LNCaP clone FGC (cell line): ENCODE measurements at regions not wholly inside any gene's neighbourhood (a gene's known extent, or its start where the extent isn't known, plus 50 kb on each side); places are given as distances from the start of the nearest gene placed in this dataset.

Experiments used
- DNase-seq: peaks from one replicate; pipeline ENCODE4 v3.0.0-alpha.2; 2011; ENCODE audit warnings: low read depth
- H3K4me3 ChIP-seq: 2 replicates; pipeline ENCODE4 v1.5.1; 2011; ENCODE audit warnings: mild to moderate bottlenecking, low read depth, low read length, control low read depth
- TF ChIP-seq, protein P1 (sequence below): IDR thresholded peaks from 2 replicates; pipeline ENCODE4 v1.5.1; 2012; ENCODE audit warnings: mild to moderate bottlenecking; ENCODE audit not compliant: control insufficient read depth, insufficient read depth; ENCODE audit errors: extremely low read depth

DNA sequence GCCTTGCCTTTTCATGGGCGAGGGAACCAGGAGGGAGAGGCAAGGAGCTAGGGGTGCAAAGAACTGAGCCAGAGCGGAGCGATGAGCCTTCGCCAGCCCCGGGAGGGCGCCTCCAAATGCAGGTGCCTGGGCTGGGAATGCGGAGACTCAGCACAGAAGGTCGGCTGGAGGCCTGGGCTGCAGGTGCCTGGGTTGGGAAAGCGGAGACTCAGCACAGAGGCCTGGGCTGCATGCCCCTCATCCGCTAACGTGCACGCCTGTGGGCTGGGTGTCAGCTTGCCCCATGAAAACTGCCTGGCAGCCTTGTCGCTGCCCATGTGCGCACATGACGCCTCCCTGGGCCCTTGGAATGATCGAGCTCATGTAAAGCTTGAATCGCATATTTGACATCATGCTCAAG, 51.8 kb downstream of the POM121L12 start:
- TF ChIP-seq, protein P1, sequence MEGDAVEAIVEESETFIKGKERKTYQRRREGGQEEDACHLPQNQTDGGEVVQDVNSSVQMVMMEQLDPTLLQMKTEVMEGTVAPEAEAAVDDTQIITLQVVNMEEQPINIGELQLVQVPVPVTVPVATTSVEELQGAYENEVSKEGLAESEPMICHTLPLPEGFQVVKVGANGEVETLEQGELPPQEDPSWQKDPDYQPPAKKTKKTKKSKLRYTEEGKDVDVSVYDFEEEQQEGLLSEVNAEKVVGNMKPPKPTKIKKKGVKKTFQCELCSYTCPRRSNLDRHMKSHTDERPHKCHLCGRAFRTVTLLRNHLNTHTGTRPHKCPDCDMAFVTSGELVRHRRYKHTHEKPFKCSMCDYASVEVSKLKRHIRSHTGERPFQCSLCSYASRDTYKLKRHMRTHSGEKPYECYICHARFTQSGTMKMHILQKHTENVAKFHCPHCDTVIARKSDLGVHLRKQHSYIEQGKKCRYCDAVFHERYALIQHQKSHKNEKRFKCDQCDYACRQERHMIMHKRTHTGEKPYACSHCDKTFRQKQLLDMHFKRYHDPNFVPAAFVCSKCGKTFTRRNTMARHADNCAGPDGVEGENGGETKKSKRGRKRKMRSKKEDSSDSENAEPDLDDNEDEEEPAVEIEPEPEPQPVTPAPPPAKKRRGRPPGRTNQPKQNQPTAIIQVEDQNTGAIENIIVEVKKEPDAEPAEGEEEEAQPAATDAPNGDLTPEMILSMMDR: no peak
- no peak overlapping the region for H3K4me3 ChIP-seq
- DNase-seq: no peak

DNA sequence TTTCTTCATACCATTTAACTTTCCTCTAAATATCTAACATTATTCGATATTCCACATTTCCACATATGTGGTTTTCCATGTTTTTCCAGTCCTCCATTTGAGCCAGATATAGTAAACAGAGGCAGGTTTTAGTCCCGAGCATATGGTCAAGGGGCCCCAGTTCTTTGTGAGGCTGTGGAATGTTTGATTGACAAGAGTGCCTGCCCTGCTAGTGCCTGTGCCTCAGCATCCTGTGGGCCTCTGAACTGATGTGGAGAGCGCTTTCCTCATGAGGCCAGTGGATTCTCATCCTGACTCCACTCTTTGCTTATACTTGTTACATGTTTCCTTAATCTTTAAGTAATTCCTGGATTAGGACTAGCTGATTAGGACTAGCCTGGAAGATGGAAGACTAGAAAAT, 58.8 kb downstream of the POM121L12 start:
- TF ChIP-seq, protein P1: no peak
- DNase-seq: no peak
- no peak overlapping the region for H3K4me3 ChIP-seq

- DNase-seq: no peak
- no peak overlapping the region for H3K4me3 ChIP-seq
- TF ChIP-seq, protein P1: no peak
Measured at GRCh38 chr7:53094827-53095226, 59.4 kb downstream of the POM121L12 start.

GRCh38 chr7:53095731-53096501, 60.5 kb downstream of the POM121L12 start:
- no peak overlapping the region for H3K4me3 ChIP-seq
- no peak for DNase-seq
- TF ChIP-seq, protein P1: no peak

DNA sequence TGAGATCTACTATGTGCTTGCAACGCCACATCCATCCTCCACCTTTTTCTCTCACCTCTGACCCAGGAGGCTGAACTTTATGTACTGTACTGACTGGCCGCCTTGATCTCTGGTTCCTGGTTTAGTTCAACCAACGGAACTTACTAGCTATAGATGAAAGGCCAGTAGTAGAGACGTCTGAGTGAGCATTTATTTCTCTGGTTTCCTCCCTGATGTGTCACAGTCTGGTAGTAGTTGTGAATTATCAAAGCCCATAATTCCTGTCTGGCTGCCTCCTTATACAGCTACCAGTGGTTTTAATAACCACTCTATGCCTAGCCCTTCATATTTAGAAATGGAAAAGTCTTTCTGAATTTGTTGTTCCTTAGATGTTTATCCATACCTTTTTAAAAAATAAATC, 64.7 kb downstream of the POM121L12 start:
- no peak for DNase-seq
- no peak overlapping the region for H3K4me3 ChIP-seq
- TF ChIP-seq, protein P1: no peak

- DNase-seq: peak; percentile 27
- no peak overlapping the region for H3K4me3 ChIP-seq
- TF ChIP-seq, protein P1: no peak
Measured at GRCh38 chr7:53101026-53101425, 65.6 kb downstream of the POM121L12 start.

DNA sequence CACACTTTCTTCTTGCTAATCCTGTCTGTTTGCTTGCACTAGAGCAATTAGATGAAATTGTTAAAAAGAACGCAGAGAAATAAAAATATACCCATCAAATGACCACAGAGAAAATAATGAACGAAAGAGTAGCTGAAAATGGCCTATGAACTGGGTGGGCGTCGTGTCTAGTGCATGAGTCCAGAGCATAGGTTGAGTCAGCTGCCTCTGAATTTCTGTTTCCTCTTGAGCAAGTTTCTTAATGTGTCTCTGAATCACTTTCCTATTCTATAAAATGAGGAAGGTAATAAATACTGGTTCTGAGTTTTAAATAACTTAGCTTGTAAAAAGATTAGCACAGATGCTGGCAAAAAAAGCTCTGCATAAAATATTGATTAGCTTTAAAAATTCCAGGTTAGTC, 75.0 kb downstream of the POM121L12 start:
- H3K4me3 ChIP-seq: no peak overlapping the region
- TF ChIP-seq, protein P1: no peak
- DNase-seq: no peak
